Endothelial cell of umbilical vein (primary cell): ENCODE measurements at regions not wholly inside any gene's neighbourhood (a gene's known extent, or its start where the extent isn't known, plus 50 kb on each side); places are given as distances from the start of the nearest gene placed in this dataset.
"Not testable (repeated sequence)": the region's sequence is repeated elsewhere in the genome, so short reads cannot be mapped to it uniquely, and the experiment has no call there.

Source experiments
- BruUV-seq: library from RNA; stranded (reverse); fragments of 400-500 nt; replicated peaks from 2 replicates; lab custom pipeline; 2021; lab: Mats Ljungman, UMichigan
- CTCF ChIA-PET: fragments of 300-600, 350-600 bp; sonication (Branson Sonifier 250); formaldehyde crosslinking; loops from one replicate; lab custom pipeline; 2021; ENCODE audit warnings: antibody characterized with exemption, inconsistent platforms; lab: Charles Lee
- POLR2A ChIA-PET: fragments of 300-600, 350-600 bp; sonication (Branson Sonifier 250); formaldehyde crosslinking; loops from one replicate; lab custom pipeline; 2021; ENCODE audit warnings: antibody characterized with exemption, inconsistent platforms; lab: Charles Lee
- DNase-seq: peaks from one replicate; pipeline ENCODE4 v3.0.0-alpha.2; 2011; ENCODE audit warnings: low read depth, low spot score
- FAIRE-seq: peaks from 2 replicates; lab custom pipeline; 2011; peaks lifted over from hg19 to GRCh38; lab: Jason Lieb, UNC
- H2AFZ ChIP-seq: 2 replicates; pipeline ENCODE4 v1.6.0; 2012; ENCODE audit warnings: low read depth, low read length, control low read depth, inconsistent platforms
- H3K27ac ChIP-seq: 2 replicates; pipeline ENCODE4 v1.5.1; 2011; ENCODE audit warnings: low read depth, mild to moderate bottlenecking, control low read depth, low read length, moderate library complexity; ENCODE audit not compliant: insufficient read depth
- H3K27me3 ChIP-seq, 2 experiments: 2 replicates each; pipeline versions ENCODE4 v1.6.0 to v1.6.1; 2011; ENCODE audit warnings: low read length in 2 of 2, mixed read lengths in 1 of 2; ENCODE audit not compliant: control insufficient read depth in 2 of 2, insufficient read depth in 2 of 2
- H3K36me3 ChIP-seq, 2 experiments: 2 replicates in 1 of 2; 3 replicates in 1 of 2; pipeline ENCODE4 v1.5.1; 2011; ENCODE audit warnings: low read length in 2 of 2, mild to moderate bottlenecking in 1 of 2, moderate library complexity in 1 of 2; ENCODE audit not compliant: control insufficient read depth in 2 of 2, insufficient read depth in 2 of 2; ENCODE audit errors: extremely low read depth in 1 of 2
- H3K4me1 ChIP-seq: 3 replicates; pipeline ENCODE4 v1.5.1; 2011; ENCODE audit warnings: mild to moderate bottlenecking, low read length; ENCODE audit not compliant: control insufficient read depth, insufficient read depth; ENCODE audit errors: extremely low read depth
- H3K4me2 ChIP-seq: 2 replicates; pipeline ENCODE4 v1.6.1; 2011; ENCODE audit warnings: low read length, control low read depth, mixed read lengths; ENCODE audit not compliant: insufficient read depth
- H3K4me3 ChIP-seq, 3 experiments: fragments of 200-600 bp in 1 of 3; sonication (generic), shearing (Covaris generic) in 1 of 3; replicated peaks in 1 of 3; 2 replicates each; pipeline ENCODE4 v1.5.1; 2011 to 2016; ENCODE audit warnings: control low read depth in 3 of 3, low read length in 3 of 3, mild to moderate bottlenecking in 2 of 3, inconsistent platforms in 1 of 3, low read depth in 1 of 3, moderate library complexity in 1 of 3; ENCODE audit not compliant: insufficient read depth in 1 of 3
- H3K79me2 ChIP-seq: 2 replicates; pipeline ENCODE4 v1.6.0; 2012; ENCODE audit warnings: low read length, inconsistent platforms; ENCODE audit not compliant: control insufficient read depth, insufficient read depth
- H3K9ac ChIP-seq: replicated peaks from 2 replicates; pipeline ENCODE3; 2011; ENCODE audit warnings: low read length, control low read depth; ENCODE audit not compliant: insufficient read depth; ENCODE audit errors: extremely low read depth
- H3K9me1 ChIP-seq: replicated peaks from 3 replicates; pipeline ENCODE4 v1.6.0; 2011; ENCODE audit warnings: mild to moderate bottlenecking, low read length; ENCODE audit not compliant: control insufficient read depth, insufficient read depth; ENCODE audit errors: extremely low read depth
- H3K9me3 ChIP-seq: replicated peaks from 2 replicates; pipeline ENCODE4 v1.5.1; 2012; ENCODE audit warnings: low read length, inconsistent platforms; ENCODE audit not compliant: control insufficient read depth, insufficient read depth
- H4K20me1 ChIP-seq: replicated peaks from 2 replicates; pipeline ENCODE3; 2011; ENCODE audit warnings: mild to moderate bottlenecking, low read length; ENCODE audit not compliant: control insufficient read depth, insufficient read depth; ENCODE audit errors: extremely low read depth
- EZH2 ChIP-seq: IDR thresholded peaks from 2 replicates; pipeline ENCODE4 v1.6.1; 2012; ENCODE audit warnings: borderline replicate concordance, low read depth, mild to moderate bottlenecking, moderate library complexity, low read length, inconsistent platforms; ENCODE audit not compliant: severe bottlenecking
- FOS ChIP-seq: IDR thresholded peaks from 2 replicates; pipeline ENCODE4 v1.6.1; 2011; ENCODE audit warnings: mild to moderate bottlenecking, low read length, moderate library complexity, borderline replicate concordance; ENCODE audit not compliant: insufficient read depth
- GATA2 ChIP-seq: IDR thresholded peaks from 2 replicates; pipeline ENCODE4 v1.7.0; 2011; ENCODE audit warnings: low read depth, mild to moderate bottlenecking, moderate library complexity, mixed read lengths, low read length; ENCODE audit not compliant: insufficient read length, insufficient read depth
- JUN ChIP-seq: IDR thresholded peaks from 2 replicates; pipeline ENCODE4 v1.6.1; 2011; ENCODE audit warnings: borderline replicate concordance, low read depth; ENCODE audit not compliant: insufficient read length, insufficient read depth
- MAX ChIP-seq: IDR thresholded peaks from 2 replicates; pipeline ENCODE4 v1.6.1; 2011; ENCODE audit not compliant: insufficient read depth, insufficient read length
- MYC ChIP-seq: IDR thresholded peaks from one replicate; pipeline ENCODE4 v1.6.1; 2011; ENCODE audit warnings: mild to moderate bottlenecking, low read depth, low read length
- POLR2A ChIP-seq: IDR thresholded peaks from 2 replicates; pipeline ENCODE4 v1.6.1; 2012; ENCODE audit warnings: low read depth, mild to moderate bottlenecking, control low read depth, low read length
- POLR2AphosphoS5 ChIP-seq: IDR thresholded peaks from 2 replicates; pipeline ENCODE4 v1.6.1; 2012; ENCODE audit warnings: low read depth, mild to moderate bottlenecking, control low read depth, low read length, moderate library complexity; ENCODE audit not compliant: insufficient read depth
- dilution Hi-C: fragments of 300-500 bp; cut with MboI; formaldehyde crosslinking; loops from one replicate; pipeline ENCODE4 v1.15.0; 2019; ENCODE audit warnings: low sequenced_read_pairs; ENCODE audit not compliant: extremely low pct_ligation_motif_present
- intact Hi-C: fragments of 100-400 bp; cut with micrococcal nuclease; formaldehyde crosslinking; loops from one replicate; pipeline ENCODE4 v1.10.0; 2022

- no peak for FAIRE-seq
- intact Hi-C loops (no loop called here), dilution Hi-C loops (no loop called here)
- H3K36me3 ChIP-seq: no peaks in the 10 kb centered on the region
- TF ChIP-seq GATA2: no peak
- no peak for TF ChIP-seq POLR2A
- no peak for TF ChIP-seq MYC
- TF ChIP-seq FOS: no peak
- no peak for TF ChIP-seq JUN
- TF ChIP-seq POLR2AphosphoS5: no peak
- TF ChIP-seq MAX: no peak
- TF ChIP-seq EZH2: no peak
- H3K9ac ChIP-seq: no peak overlapping the region
- no peak overlapping the region for H3K27ac ChIP-seq
- CTCF ChIA-PET: interaction anchor here (0.9 to 1.0 kb wide), 2 partner anchors 9 to 190 kb away, joined by 3 to 5 read pairs; no protein-coding TSS in a partner anchor
- no TSS peak for BruUV-seq
- no peaks in the 10 kb centered on the region for H3K9me1 ChIP-seq
- H3K9me3 ChIP-seq: no peaks in the 10 kb centered on the region
- no peaks in the 10 kb centered on the region for H3K4me1 ChIP-seq
- no peaks in the 10 kb centered on the region for H3K27me3 ChIP-seq
- H3K4me2 ChIP-seq: no peak overlapping the region
- peaks cover 65% of the 10 kb centered on the region for H3K79me2 ChIP-seq
- no peak overlapping the region for H2AFZ ChIP-seq
- DNase-seq: no peak
- POLR2A ChIA-PET: no interaction called here
- no peak overlapping the region for H3K4me3 ChIP-seq
- H4K20me1 ChIP-seq: peaks cover 14% of the 10 kb centered on the region
Observed at GRCh38 chr6:56827908-56828649, 126.8 kb upstream of the BEND6 start.

GRCh38 chr6:56824431-56824830, 130.5 kb upstream of the BEND6 start:
- peaks cover 13% of the 10 kb centered on the region for H4K20me1 ChIP-seq
- dilution Hi-C loops, intact Hi-C loops, H3K4me2 ChIP-seq, DNase-seq, H3K9me1 ChIP-seq, H3K9me3 ChIP-seq, H3K27ac ChIP-seq, FAIRE-seq, CTCF ChIA-PET, H3K4me1 ChIP-seq, H3K4me3 ChIP-seq, H3K27me3 ChIP-seq, H3K36me3 ChIP-seq, BruUV-seq, H3K9ac ChIP-seq, H2AFZ ChIP-seq, POLR2A ChIA-PET: not testable (repeated sequence)
- H3K79me2 ChIP-seq: peaks cover 69% of the 10 kb centered on the region
